Chondrocyte (in vitro differentiated cells): ENCODE measurements at regions not wholly inside any gene's neighbourhood (a gene's known extent, or its start where the extent isn't known, plus 50 kb on each side); places are given as distances from the start of the nearest gene placed in this dataset.
A peak's percentile ranks its signal among the peaks of the same experiment; 100 is the strongest.

Source experiments
- DNase-seq: peaks from one replicate; pipeline ENCODE4 v3.0.0; 2021; ENCODE audit warnings: mixed read lengths, low spot score
- H3K27ac Mint-ChIP-seq: one replicate; pipeline ENCODE4 v1.8.0; 2021; ENCODE audit warnings: mild to moderate bottlenecking, moderate library complexity, mixed read lengths; ENCODE audit not compliant: unreplicated experiment
- H3K27me3 Mint-ChIP-seq: 2 replicates; pipeline ENCODE4 v1.8.0; 2021; ENCODE audit warnings: low read depth, mixed read lengths
- H3K36me3 Mint-ChIP-seq: 2 replicates; pipeline ENCODE4 v1.8.0; 2021; ENCODE audit warnings: low read depth, mixed read lengths
- H3K4me1 Mint-ChIP-seq: 2 replicates; pipeline ENCODE4 v1.8.0; 2021; ENCODE audit warnings: low read depth, mild to moderate bottlenecking, mixed read lengths
- H3K4me3 Mint-ChIP-seq: one replicate; pipeline ENCODE4 v1.8.0; 2021; ENCODE audit warnings: mild to moderate bottlenecking, moderate library complexity, mixed read lengths; ENCODE audit not compliant: unreplicated experiment
- H3K9me3 Mint-ChIP-seq: 2 replicates; pipeline ENCODE4 v1.8.0; 2021; ENCODE audit warnings: low read depth, mixed read lengths
- CTCF ChIP-seq: fragments of 200-600 bp; sonication (generic); IDR thresholded peaks from 2 replicates; pipeline ENCODE4 v1.5.0; 2021; ENCODE audit warnings: antibody characterized with exemption, mild to moderate bottlenecking, moderate library complexity

- Mint-ChIP-seq H3K27ac (no peak overlapping the region), H3K36me3 (no peaks in the 10 kb centered on the region), H3K27me3 (peaks cover 4% of the 10 kb centered on the region), H3K4me3 (no peak overlapping the region), H3K9me3 (no peaks in the 10 kb centered on the region), H3K4me1 (no peaks in the 10 kb centered on the region)
- TF ChIP-seq CTCF, result no peak
- DNase-seq, result no peak
These were observed 86.8 kb upstream of the OSMR start for GRCh38 chr5:38758774-38759600.

DNA sequence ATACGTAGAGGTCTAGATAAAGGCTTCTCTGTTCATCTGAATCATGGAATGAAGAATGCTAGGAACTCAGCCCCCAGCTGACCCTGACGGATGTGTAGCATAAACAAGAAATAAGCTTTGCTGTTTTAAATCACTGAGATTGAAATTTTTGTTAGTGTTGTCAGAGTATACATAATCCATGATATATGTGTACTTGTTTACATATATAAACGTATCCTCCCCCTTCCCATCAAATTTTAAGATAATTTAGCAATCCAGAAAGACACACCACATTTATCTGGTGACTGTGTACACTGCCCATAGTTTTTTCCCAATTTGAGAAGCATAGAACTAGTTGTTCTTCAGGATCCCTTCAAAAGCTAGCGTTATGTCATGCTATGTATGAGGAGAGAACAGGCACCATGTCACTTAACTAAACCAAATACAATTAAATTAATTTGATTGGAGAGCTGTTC, 80.8 kb upstream of the OSMR start:
- Mint-ChIP-seq H3K4me1 (peaks cover 19% of the 10 kb centered on the region), H3K36me3 (peaks cover 9% of the 10 kb centered on the region), H3K9me3 (peaks cover 22% of the 10 kb centered on the region), H3K27ac (no peak overlapping the region), H3K4me3 (no peak overlapping the region), H3K27me3 (peaks cover 4% of the 10 kb centered on the region)
- DNase-seq, result no peak
- TF ChIP-seq CTCF, result no peak

DNA sequence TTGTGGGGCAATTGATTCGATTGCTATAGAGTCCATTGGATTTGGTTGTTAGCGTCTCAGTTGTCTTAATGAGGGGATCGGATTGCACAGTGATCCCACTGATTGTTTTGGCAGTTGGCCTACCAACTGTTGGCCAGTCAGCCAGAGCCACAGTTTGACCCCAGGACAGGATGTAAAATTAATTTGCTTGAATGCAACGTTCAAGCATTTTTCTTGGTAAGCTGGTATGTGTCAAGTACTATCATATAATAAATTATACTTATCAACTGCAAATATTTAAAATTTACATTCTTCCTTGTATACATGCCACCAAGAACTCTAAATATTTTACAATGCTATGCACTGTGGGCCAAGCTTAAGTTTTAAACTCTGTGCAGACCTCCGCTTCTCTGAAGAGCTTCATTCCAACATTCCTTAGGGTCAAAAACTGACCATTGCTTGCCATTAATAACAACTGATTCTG, 80.4 kb upstream of the OSMR start:
- peaks cover 9% of the 10 kb centered on the region for H3K36me3 Mint-ChIP-seq
- peak overlapping the region; percentile 36 for H3K27ac Mint-ChIP-seq
- no peak for TF ChIP-seq CTCF
- peaks cover 22% of the 10 kb centered on the region for H3K9me3 Mint-ChIP-seq
- DNase-seq, result no peak
- H3K27me3 Mint-ChIP-seq, result no peaks in the 10 kb centered on the region
- peaks cover 19% of the 10 kb centered on the region for H3K4me1 Mint-ChIP-seq
- no peak overlapping the region for H3K4me3 Mint-ChIP-seq

- peaks cover 19% of the 10 kb centered on the region for H3K4me1 Mint-ChIP-seq
- peaks cover 22% of the 10 kb centered on the region for H3K9me3 Mint-ChIP-seq
- no peak overlapping the region for H3K4me3 Mint-ChIP-seq
- H3K27ac Mint-ChIP-seq, result no peak overlapping the region
- H3K36me3 Mint-ChIP-seq, result peaks cover 9% of the 10 kb centered on the region
- no peak for DNase-seq
- no peaks in the 10 kb centered on the region for H3K27me3 Mint-ChIP-seq
- TF ChIP-seq CTCF, result no peak
These were observed 79.7 kb upstream of the OSMR start for GRCh38 chr5:38766151-38766550.

- peaks cover 19% of the 10 kb centered on the region for H3K4me1 Mint-ChIP-seq
- no peak for DNase-seq
- peaks cover 2% of the 10 kb centered on the region for H3K27me3 Mint-ChIP-seq
- H3K36me3 Mint-ChIP-seq, result peaks cover 9% of the 10 kb centered on the region
- TF ChIP-seq CTCF, result no peak
- no peak overlapping the region for H3K27ac Mint-ChIP-seq
- H3K4me3 Mint-ChIP-seq, result no peak overlapping the region
- H3K9me3 Mint-ChIP-seq, result peaks cover 22% of the 10 kb centered on the region
These were observed 77.2 kb upstream of the OSMR start for GRCh38 chr5:38768412-38769211.
